ENCODE measurements at regions not wholly inside any gene's neighbourhood (a gene's known extent, or its start where the extent isn't known, plus 50 kb on each side); places are given as distances from the start of the nearest gene placed in this dataset.

DNA sequence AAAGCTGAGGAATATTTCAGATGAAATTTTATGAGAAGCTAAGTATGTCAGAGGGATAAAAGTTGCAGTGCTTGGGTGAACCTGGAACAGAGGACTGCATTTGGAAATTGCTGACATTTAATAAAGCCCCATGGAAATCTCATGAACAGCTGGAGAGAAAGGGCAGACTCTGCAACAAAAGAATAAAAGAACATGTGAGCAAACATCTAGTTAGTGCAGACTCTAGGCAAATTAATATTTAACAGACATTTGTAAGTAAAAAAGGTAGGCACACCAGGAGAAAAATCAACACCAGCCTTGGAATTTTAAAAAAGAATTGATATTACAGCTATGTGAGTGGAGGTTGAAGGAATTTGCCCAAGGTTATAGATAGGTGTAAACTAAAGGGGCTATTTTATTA, 114.6 kb upstream of the PUDP start:
- TF ChIP-seq, protein P1, sequence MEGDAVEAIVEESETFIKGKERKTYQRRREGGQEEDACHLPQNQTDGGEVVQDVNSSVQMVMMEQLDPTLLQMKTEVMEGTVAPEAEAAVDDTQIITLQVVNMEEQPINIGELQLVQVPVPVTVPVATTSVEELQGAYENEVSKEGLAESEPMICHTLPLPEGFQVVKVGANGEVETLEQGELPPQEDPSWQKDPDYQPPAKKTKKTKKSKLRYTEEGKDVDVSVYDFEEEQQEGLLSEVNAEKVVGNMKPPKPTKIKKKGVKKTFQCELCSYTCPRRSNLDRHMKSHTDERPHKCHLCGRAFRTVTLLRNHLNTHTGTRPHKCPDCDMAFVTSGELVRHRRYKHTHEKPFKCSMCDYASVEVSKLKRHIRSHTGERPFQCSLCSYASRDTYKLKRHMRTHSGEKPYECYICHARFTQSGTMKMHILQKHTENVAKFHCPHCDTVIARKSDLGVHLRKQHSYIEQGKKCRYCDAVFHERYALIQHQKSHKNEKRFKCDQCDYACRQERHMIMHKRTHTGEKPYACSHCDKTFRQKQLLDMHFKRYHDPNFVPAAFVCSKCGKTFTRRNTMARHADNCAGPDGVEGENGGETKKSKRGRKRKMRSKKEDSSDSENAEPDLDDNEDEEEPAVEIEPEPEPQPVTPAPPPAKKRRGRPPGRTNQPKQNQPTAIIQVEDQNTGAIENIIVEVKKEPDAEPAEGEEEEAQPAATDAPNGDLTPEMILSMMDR (IDR thresholded peaks at IDR 0.05), result no peak
- TF ChIP-seq EP300 (IDR thresholded peaks at IDR 0.05; ENCODE audit: low read depth) (no peak), POLR2A (IDR thresholded peaks at IDR 0.05) (no peak)
